MCF 10A (cell line): ENCODE measurements at regions not wholly inside any gene's neighbourhood (a gene's known extent, or its start where the extent isn't known, plus 50 kb on each side); places are given as distances from the start of the nearest gene placed in this dataset.

Experiments
- BruUV-seq: library from RNA; stranded (reverse); fragments of 400-500 nt; replicated peaks from 2 replicates; lab custom pipeline; 2021; lab: Mats Ljungman, UMichigan
- CTCF ChIA-PET: fragments of 300-600 bp; sonication (Branson Sonifier 250); formaldehyde crosslinking; extraction: SDS; loops from one replicate; lab custom pipeline; 2021; ENCODE audit warnings: antibody characterized with exemption, inconsistent platforms; lab: Yijun Ruan, JAX
- POLR2A ChIA-PET: fragments of 300-600, 350-650 bp; sonication (Branson Sonifier 250); formaldehyde crosslinking; extraction: SDS; loops from one replicate; lab custom pipeline; 2020; ENCODE audit warnings: antibody characterized with exemption, inconsistent platforms; lab: Yijun Ruan, JAX
- DNase-seq: peaks from one replicate; pipeline ENCODE4 v3.0.0-alpha.2; 2018; ENCODE audit not compliant: unreplicated experiment
- H3K27ac Mint-ChIP-seq: one replicate; pipeline ENCODE4 v1.8.0; 2022; ENCODE audit warnings: mild to moderate bottlenecking, low read depth, mixed read lengths; ENCODE audit not compliant: unreplicated experiment
- H3K27me3 Mint-ChIP-seq: one replicate; pipeline ENCODE4 v1.8.0; 2022; ENCODE audit warnings: mixed read lengths; ENCODE audit not compliant: insufficient read depth, unreplicated experiment
- H3K36me3 Mint-ChIP-seq: one replicate; pipeline ENCODE4 v1.8.0; 2022; ENCODE audit warnings: mild to moderate bottlenecking, moderate library complexity, mixed read lengths; ENCODE audit not compliant: insufficient read depth, unreplicated experiment
- H3K4me1 Mint-ChIP-seq: one replicate; pipeline ENCODE4 v1.8.0; 2022; ENCODE audit warnings: mixed read lengths; ENCODE audit not compliant: insufficient read depth, unreplicated experiment
- H3K4me3 Mint-ChIP-seq: one replicate; pipeline ENCODE4 v1.8.0; 2022; ENCODE audit warnings: mild to moderate bottlenecking, moderate library complexity, mixed read lengths; ENCODE audit not compliant: unreplicated experiment
- H3K9me3 Mint-ChIP-seq: one replicate; pipeline ENCODE4 v1.8.0; 2022; ENCODE audit warnings: mixed read lengths; ENCODE audit not compliant: unreplicated experiment
- intact Hi-C: fragments of 100-400 bp; cut with micrococcal nuclease; formaldehyde crosslinking; loops from 2 replicates; pipeline ENCODE4 v1.14.1; 2022
- TF ChIP-seq, protein P1 (sequence below): fragments of 200-600 bp; IDR thresholded peaks from one replicate; pipeline ENCODE4 v1.8.0; 2022; ENCODE audit warnings: antibody characterized with exemption, mild to moderate bottlenecking; ENCODE audit not compliant: unreplicated experiment

DNA sequence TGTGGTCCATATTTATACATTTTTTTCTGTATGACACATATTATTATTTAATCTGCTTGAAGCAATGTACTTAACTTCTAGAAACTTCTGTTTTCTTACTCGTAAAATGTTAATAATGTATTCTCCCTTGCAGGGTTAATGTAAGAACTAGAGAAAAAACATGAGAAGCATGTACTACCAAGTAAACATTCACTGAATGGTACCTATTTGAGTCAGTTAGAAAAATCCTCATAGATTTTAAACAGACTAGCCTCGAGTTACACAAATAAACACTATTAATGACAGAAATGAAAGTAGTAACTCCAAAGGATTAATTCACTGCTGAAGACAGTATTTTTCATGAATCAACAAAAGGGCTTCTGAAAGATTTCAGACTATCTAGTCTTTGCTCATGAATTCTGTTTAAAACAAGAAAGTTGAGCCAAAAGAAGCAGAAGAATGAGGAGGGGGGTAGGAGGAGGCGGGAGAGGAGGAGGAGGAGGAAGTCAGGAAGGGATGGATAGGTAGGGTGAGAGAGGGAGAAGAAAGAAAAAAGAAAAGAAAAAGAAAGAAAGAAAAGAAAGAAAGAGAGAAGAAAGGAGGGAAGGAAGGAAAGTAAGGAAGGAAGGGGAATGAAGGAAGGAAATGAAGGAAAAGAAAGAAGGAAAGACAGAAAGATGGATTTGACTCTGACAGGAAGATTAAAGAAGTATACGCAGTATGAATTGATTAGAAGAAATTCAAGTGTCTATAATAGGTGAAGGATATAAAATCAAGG is 68.2 kb upstream of the CCDC91 start:
- no peaks in the 10 kb centered on the region for H3K36me3 Mint-ChIP-seq
- no peaks in the 10 kb centered on the region for H3K9me3 Mint-ChIP-seq
- no peaks in the 10 kb centered on the region for H3K27me3 Mint-ChIP-seq
- CTCF ChIA-PET = no interaction called here
- DNase-seq = no peak
- intact Hi-C loops = no loop called here
- H3K27ac Mint-ChIP-seq = no peak overlapping the region
- H3K4me1 Mint-ChIP-seq = no peaks in the 10 kb centered on the region
- TF ChIP-seq, protein P1, sequence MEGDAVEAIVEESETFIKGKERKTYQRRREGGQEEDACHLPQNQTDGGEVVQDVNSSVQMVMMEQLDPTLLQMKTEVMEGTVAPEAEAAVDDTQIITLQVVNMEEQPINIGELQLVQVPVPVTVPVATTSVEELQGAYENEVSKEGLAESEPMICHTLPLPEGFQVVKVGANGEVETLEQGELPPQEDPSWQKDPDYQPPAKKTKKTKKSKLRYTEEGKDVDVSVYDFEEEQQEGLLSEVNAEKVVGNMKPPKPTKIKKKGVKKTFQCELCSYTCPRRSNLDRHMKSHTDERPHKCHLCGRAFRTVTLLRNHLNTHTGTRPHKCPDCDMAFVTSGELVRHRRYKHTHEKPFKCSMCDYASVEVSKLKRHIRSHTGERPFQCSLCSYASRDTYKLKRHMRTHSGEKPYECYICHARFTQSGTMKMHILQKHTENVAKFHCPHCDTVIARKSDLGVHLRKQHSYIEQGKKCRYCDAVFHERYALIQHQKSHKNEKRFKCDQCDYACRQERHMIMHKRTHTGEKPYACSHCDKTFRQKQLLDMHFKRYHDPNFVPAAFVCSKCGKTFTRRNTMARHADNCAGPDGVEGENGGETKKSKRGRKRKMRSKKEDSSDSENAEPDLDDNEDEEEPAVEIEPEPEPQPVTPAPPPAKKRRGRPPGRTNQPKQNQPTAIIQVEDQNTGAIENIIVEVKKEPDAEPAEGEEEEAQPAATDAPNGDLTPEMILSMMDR = no peak
- POLR2A ChIA-PET = no interaction called here
- no TSS peak for BruUV-seq
- H3K4me3 Mint-ChIP-seq = no peak overlapping the region

DNA sequence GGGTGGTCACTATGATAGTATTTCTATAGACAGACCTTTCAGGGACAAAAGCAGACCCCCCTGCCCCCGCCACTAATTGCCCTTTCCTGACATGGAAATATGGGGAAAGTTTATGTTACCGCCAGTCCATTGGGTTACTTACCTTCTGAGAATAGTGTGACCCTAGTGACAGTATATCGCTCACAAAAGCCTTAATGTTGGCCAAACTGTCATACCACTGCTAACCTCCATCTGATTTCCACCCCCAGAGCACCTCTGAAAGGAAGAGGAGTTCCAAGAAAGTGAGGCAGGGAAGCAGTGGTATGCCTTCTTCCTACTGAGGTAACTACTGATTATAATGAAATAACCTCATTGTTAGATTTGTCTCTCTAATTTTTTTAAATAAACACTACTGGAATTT is 67.5 kb upstream of the CCDC91 start:
- no peaks in the 10 kb centered on the region for H3K9me3 Mint-ChIP-seq
- no peaks in the 10 kb centered on the region for H3K36me3 Mint-ChIP-seq
- no peak overlapping the region for H3K27ac Mint-ChIP-seq
- ChIA-PET CTCF (no interaction called here), POLR2A (no interaction called here)
- no peak for DNase-seq
- BruUV-seq = no TSS peak
- H3K27me3 Mint-ChIP-seq = no peaks in the 10 kb centered on the region
- H3K4me1 Mint-ChIP-seq = peaks cover 4% of the 10 kb centered on the region
- intact Hi-C loops = no loop called here
- TF ChIP-seq, protein P1 = no peak
- H3K4me3 Mint-ChIP-seq = no peak overlapping the region

DNA sequence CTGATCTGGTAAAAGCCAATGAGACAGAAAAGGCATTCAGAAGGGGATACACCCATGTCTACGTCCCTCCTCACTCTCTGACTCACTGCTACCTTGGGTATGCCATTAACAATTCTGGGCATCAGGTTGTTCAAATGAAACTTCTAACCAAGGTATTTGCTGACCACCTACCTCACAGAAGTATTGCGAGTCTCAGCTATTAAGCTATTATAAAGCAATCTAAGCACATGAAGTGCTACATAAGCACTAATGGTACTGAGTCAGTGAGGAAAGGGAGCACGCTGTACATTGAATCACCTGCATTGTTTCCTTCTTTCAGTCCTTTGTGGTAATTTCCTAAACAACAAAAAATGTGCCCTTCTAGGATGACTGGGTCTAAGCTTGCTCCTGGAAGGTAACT is 62.8 kb upstream of the CCDC91 start:
- no peak overlapping the region for H3K4me3 Mint-ChIP-seq
- intact Hi-C loops = no loop called here
- no peak overlapping the region for H3K27ac Mint-ChIP-seq
- POLR2A ChIA-PET = interaction anchor here (0.7 to 1.6 kb wide), 2 partner anchors 63 to 543 kb away, joined by 3 read pairs; partner anchors contain the start of gene CCDC91
- no peaks in the 10 kb centered on the region for H3K9me3 Mint-ChIP-seq
- no peaks in the 10 kb centered on the region for H3K27me3 Mint-ChIP-seq
- peaks cover 19% of the 10 kb centered on the region for H3K4me1 Mint-ChIP-seq
- DNase-seq = peak; percentile 1
- BruUV-seq = no TSS peak
- CTCF ChIA-PET = interaction anchor here (1.0 kb wide), 2 partner anchors 8 to 164 kb away, joined by 3 read pairs; no protein-coding TSS in a partner anchor
- H3K36me3 Mint-ChIP-seq = no peaks in the 10 kb centered on the region
- TF ChIP-seq, protein P1 = no peak

DNA sequence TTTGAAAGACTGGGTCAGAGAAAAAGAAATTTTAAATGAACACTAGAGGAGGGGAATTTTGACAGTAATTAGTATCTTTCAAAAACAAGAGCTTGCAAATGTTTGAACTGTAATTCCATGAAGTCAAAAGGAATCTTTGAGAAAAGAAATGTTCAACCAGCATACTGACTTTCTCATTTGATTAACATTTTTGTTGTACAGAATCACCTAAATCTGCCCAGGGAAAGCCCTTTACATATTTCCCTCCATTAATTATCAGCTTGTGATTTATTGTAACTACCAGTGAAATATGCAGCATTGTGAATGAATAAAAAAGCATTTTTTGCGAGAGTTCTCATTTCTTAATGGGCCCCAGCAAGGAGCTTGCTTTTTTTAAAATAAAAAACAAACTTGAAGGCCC is 61.2 kb upstream of the CCDC91 start:
- H3K9me3 Mint-ChIP-seq = no peaks in the 10 kb centered on the region
- TF ChIP-seq, protein P1 = no peak
- no TSS peak for BruUV-seq
- ChIA-PET CTCF (no interaction called here), POLR2A (interaction anchor here (0.6 to 0.8 kb wide), 2 partner anchors 21 to 307 kb away, joined by 3 read pairs; no protein-coding TSS in a partner anchor)
- H3K4me1 Mint-ChIP-seq = peaks cover 19% of the 10 kb centered on the region
- H3K27ac Mint-ChIP-seq = no peak overlapping the region
- DNase-seq = no peak
- intact Hi-C loops = no loop called here
- H3K4me3 Mint-ChIP-seq = no peak overlapping the region
- H3K27me3 Mint-ChIP-seq = no peaks in the 10 kb centered on the region
- no peaks in the 10 kb centered on the region for H3K36me3 Mint-ChIP-seq
